ENCODE measurements at regions not wholly inside any gene's neighbourhood (a gene's known extent, or its start where the extent isn't known, plus 50 kb on each side); places are given as distances from the start of the nearest gene placed in this dataset.

DNA sequence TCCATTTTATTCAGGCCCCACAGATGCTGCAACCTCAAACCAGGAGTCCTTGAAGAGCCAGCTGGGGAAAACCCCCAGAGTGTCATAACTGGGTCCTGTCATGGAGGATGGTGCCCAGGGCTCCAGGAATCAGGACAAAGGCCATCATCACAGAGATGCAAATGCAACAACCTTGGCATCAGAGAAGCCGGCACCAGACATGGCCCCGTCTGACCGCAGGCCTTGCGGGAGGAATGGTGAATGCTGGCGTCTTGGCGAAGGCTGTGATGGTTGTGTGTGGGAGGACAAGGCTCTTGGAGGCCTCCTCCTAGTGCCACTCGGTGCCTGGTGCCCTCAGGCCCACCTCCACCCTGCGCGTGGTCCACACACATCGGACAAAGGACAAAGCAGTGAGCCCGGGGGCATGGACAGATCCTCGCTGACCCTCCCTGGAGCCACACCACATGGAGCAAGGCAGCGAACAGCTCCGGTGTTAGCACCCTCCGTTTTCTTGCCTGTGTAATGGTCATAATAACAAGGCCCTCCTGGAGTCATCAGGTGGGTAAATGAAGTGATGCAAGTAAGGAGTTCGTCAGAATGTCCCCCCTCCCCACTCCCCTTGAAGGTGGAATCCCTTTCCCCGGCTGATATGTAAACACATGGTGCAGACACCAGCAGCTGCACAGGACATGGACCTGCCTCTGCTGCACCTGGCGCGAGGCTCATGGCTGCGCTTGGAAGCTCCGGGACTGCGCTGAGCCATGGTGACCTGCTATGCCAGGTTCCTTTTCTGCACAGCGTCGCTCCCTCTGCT is 380.7 kb downstream of the IRX2 start:
- TF ChIP-seq, protein P1, sequence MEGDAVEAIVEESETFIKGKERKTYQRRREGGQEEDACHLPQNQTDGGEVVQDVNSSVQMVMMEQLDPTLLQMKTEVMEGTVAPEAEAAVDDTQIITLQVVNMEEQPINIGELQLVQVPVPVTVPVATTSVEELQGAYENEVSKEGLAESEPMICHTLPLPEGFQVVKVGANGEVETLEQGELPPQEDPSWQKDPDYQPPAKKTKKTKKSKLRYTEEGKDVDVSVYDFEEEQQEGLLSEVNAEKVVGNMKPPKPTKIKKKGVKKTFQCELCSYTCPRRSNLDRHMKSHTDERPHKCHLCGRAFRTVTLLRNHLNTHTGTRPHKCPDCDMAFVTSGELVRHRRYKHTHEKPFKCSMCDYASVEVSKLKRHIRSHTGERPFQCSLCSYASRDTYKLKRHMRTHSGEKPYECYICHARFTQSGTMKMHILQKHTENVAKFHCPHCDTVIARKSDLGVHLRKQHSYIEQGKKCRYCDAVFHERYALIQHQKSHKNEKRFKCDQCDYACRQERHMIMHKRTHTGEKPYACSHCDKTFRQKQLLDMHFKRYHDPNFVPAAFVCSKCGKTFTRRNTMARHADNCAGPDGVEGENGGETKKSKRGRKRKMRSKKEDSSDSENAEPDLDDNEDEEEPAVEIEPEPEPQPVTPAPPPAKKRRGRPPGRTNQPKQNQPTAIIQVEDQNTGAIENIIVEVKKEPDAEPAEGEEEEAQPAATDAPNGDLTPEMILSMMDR (IDR thresholded peaks at IDR 0.05; ENCODE audit: insufficient read depth, low read depth, low read length): no peak
- no peak for TF ChIP-seq EZH2 (IDR thresholded peaks at IDR 0.05; ENCODE audit: insufficient read depth, low read length)

Data from astrocyte (in vitro differentiated cells and primary cell).